ENCODE measurements at regions not wholly inside any gene's neighbourhood (a gene's known extent, or its start where the extent isn't known, plus 50 kb on each side); places are given as distances from the start of the nearest gene placed in this dataset.

DNA sequence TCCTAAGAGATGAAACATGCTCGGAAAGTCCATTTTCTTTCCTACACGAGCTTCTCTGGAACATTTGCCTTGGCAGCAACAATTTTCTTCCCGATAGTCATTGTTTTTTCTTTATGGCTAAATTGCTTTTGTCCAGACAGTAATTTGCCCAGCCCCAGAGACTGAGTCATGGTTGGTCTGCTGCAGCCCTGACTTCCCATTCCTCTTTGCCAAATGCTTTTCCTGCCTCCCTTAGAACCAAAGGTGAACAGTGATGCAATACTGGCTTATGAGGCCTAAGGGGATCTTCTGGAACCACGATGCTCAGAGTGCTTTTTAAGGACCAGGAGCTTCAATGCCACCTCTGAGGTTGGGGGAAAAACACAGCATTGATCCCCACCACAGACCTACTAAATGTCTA is 1599.6 kb upstream of the TMEM132C start:
- Histone ChIP-seq H3K4me1 (replicated peaks in 1 of 4; ENCODE audit: control insufficient read depth in 3 of 4, insufficient read depth in 4 of 4, low read length in 3 of 4) (no peaks in the 10 kb centered on the region), H3K4me2 (ENCODE audit: insufficient read depth in 1 of 2, low read depth in 2 of 2, low read length in 2 of 2) (no peak overlapping the region), H3K56ac (replicated peaks; ENCODE audit: insufficient read length, low read depth, low read length) (no peak overlapping the region), H2BK12ac (ENCODE audit: low read depth, low read length) (no peak overlapping the region), H3K4ac (replicated peaks; ENCODE audit: insufficient read length, low read depth, low read length) (no peak overlapping the region), H3K27ac (ENCODE audit: low read depth, low read length) (no peak overlapping the region), H3K9ac (replicated peaks in 1 of 4; ENCODE audit: extremely low read depth in 1 of 4, low read depth in 3 of 4, low read length in 3 of 4) (no peak overlapping the region), H2BK120ac (replicated peaks; ENCODE audit: low read depth, low read length) (no peak overlapping the region), H3K14ac (ENCODE audit: insufficient read length) (no peak overlapping the region), H2AFZ (ENCODE audit: low read length) (no peak overlapping the region), H3K79me1 (ENCODE audit: low read depth, low read length) (no peaks in the 10 kb centered on the region), H2AK5ac (ENCODE audit: low read depth, low read length) (no peak overlapping the region), H3K36me3 (ENCODE audit: control insufficient read depth in 2 of 4, insufficient read depth in 4 of 4, low read length in 3 of 4) (no peaks in the 10 kb centered on the region), H3K27me3 (replicated peaks in 1 of 4; ENCODE audit: control insufficient read depth in 3 of 4, extremely low read depth in 1 of 4, insufficient read depth in 3 of 4, low read length in 3 of 4) (no peaks in the 10 kb centered on the region), H4K8ac (ENCODE audit: extremely low read depth, insufficient read depth, low read length) (no peak overlapping the region), H3K9me3 (ENCODE audit: insufficient read depth in 2 of 2, low read depth in 1 of 2, low read length in 1 of 2) (no peaks in the 10 kb centered on the region), H3K79me2 (ENCODE audit: control insufficient read depth in 1 of 2, insufficient read depth in 2 of 2, low read length in 2 of 2) (no peaks in the 10 kb centered on the region), H2BK20ac (ENCODE audit: low read length) (no peak overlapping the region), H3K18ac (ENCODE audit: extremely low read depth, low read length) (no peak overlapping the region), H2BK15ac (ENCODE audit: low read length) (no peak overlapping the region), H2BK5ac (ENCODE audit: low read depth, low read length) (no peak overlapping the region), H4K5ac (ENCODE audit: insufficient read length, low read depth, low read length) (no peak overlapping the region), H4K20me1 (replicated peaks in 1 of 2; ENCODE audit: control insufficient read depth in 1 of 2, insufficient read depth in 2 of 2, low read length in 2 of 2) (no peaks in the 10 kb centered on the region), H3K4me3 (ENCODE audit: extremely low read depth in 1 of 4, insufficient read depth in 2 of 4, low read depth in 3 of 4, low read length in 4 of 4) (no peak overlapping the region), H3K23me2 (ENCODE audit: low read depth, low read length) (no peaks in the 10 kb centered on the region), H3K23ac (ENCODE audit: insufficient read length) (no peak overlapping the region), H4K91ac (replicated peaks; ENCODE audit: insufficient read length, low read length) (no peak overlapping the region)
- ChIA-PET POLR2A (ENCODE audit: partially characterized antibody) (no interaction called here), CTCF (ENCODE audit: partially characterized antibody) (interaction anchor here (1.1 to 2.7 kb wide), 3 partner anchors 37 to 80 kb away, joined by 4 to 8 read pairs (median 4); no protein-coding TSS in a partner anchor)
- DNase-seq (ENCODE audit: low read depth in 1 of 2, low spot score in 2 of 2), result no peak
- no peak for FAIRE-seq
- 88% methylated on average over 4 of the region's 4 CpGs; no CpG with 5 or more reads in 1 of the 2 experiments for WGBS, 2 experiments (ENCODE audit: extremely low coverage in 1 of 2, insufficient coverage in 1 of 2, insufficient read length in 1 of 2, insufficient replicate concordance in 2 of 2, low coverage in 1 of 2, low lambda C conversion rate in 2 of 2, missing lambda C conversion rate in 1 of 2)
- TF ChIP-seq PHF8 (conservative IDR thresholded peaks at IDR 0.05; ENCODE audit: low read depth, low read length) (no peak), EP300 (IDR thresholded peaks at IDR 0.05; ENCODE audit: borderline replicate concordance in 1 of 2, low read depth in 2 of 2, low read length in 2 of 2) (no peak), CHD2 (IDR thresholded peaks at IDR 0.05; ENCODE audit: low read length) (no peak), SP1 (IDR thresholded peaks at IDR 0.05; ENCODE audit: low read depth, low read length) (no peak)
